LoVo (cell line): ENCODE measurements at regions not wholly inside any gene's neighbourhood (a gene's known extent, or its start where the extent isn't known, plus 50 kb on each side); places are given as distances from the start of the nearest gene placed in this dataset.
"Not testable (repeated sequence)": the region's sequence is repeated elsewhere in the genome, so short reads cannot be mapped to it uniquely, and the experiment has no call there.

Experiments
- DNase-seq: peaks from one replicate; pipeline ENCODE4 v3.0.0-alpha.2; 2016; ENCODE audit warnings: low spot score

GRCh38 chr10:4230036-4230435 is 445.0 kb upstream of the KLF6 start:
- DNase-seq: no peak

GRCh38 chr10:4229106-4229505 is 444.1 kb upstream of the KLF6 start:
- no peak for DNase-seq

GRCh38 chr10:4227586-4227985 is 442.6 kb upstream of the KLF6 start:
- DNase-seq: no peak

- DNase-seq: no peak
Observed at GRCh38 chr10:4226941-4227540, 442.0 kb upstream of the KLF6 start.

GRCh38 chr10:4224178-4224577 is 439.2 kb upstream of the KLF6 start:
- no peak for DNase-seq

- DNase-seq: not testable (repeated sequence)
Observed at GRCh38 chr10:4221310-4221709, 436.3 kb upstream of the KLF6 start.

GRCh38 chr10:4219901-4220300 is 434.9 kb upstream of the KLF6 start:
- DNase-seq: no peak

GRCh38 chr10:4217653-4218052 is 432.6 kb upstream of the KLF6 start:
- no peak for DNase-seq

- no peak for DNase-seq
Observed at GRCh38 chr10:4217187-4217586, 432.2 kb upstream of the KLF6 start.

GRCh38 chr10:4216726-4217125 is 431.7 kb upstream of the KLF6 start:
- no peak for DNase-seq

- DNase-seq: no peak
Observed at GRCh38 chr10:4215963-4216575, 431.1 kb upstream of the KLF6 start.

- peak; percentile 9 for DNase-seq
Observed at GRCh38 chr10:4215485-4215884, 430.5 kb upstream of the KLF6 start.

- DNase-seq: no peak
Observed at GRCh38 chr10:4214908-4215307, 429.9 kb upstream of the KLF6 start.

- no peak for DNase-seq
Observed at GRCh38 chr10:4213441-4213840, 428.4 kb upstream of the KLF6 start.

- no peak for DNase-seq
Observed at GRCh38 chr10:4212111-4212630, 427.2 kb upstream of the KLF6 start.

- no peak for DNase-seq
Observed at GRCh38 chr10:4208499-4208898, 423.5 kb upstream of the KLF6 start.

GRCh38 chr10:4205113-4205512 is 420.1 kb upstream of the KLF6 start:
- DNase-seq: no peak

GRCh38 chr10:4202938-4203337 is 417.9 kb upstream of the KLF6 start:
- no peak for DNase-seq

- no peak for DNase-seq
Observed at GRCh38 chr10:4201866-4202825, 417.1 kb upstream of the KLF6 start.

- no peak for DNase-seq
Observed at GRCh38 chr10:4199196-4199595, 414.2 kb upstream of the KLF6 start.

- DNase-seq: no peak
Observed at GRCh38 chr10:4198216-4198615, 413.2 kb upstream of the KLF6 start.

- no peak for DNase-seq
Observed at GRCh38 chr10:4197676-4198075, 412.7 kb upstream of the KLF6 start.
